A673 (cell line): ENCODE measurements at regions not wholly inside any gene's neighbourhood (a gene's known extent, or its start where the extent isn't known, plus 50 kb on each side); places are given as distances from the start of the nearest gene placed in this dataset.

Experiments used
- BruUV-seq: library from RNA; stranded (reverse); fragments of 400-500 nt; replicated peaks from 2 replicates; lab custom pipeline; 2021; lab: Mats Ljungman, UMichigan
- CTCF ChIA-PET: fragments of 300-600 bp; sonication (Branson Sonifier 250); formaldehyde crosslinking; loops from one replicate; lab custom pipeline; 2022; ENCODE audit warnings: antibody characterized with exemption; lab: Charles Lee
- POLR2A ChIA-PET: fragments of 300-600 bp; sonication (Branson Sonifier 250); formaldehyde crosslinking; loops from one replicate; lab custom pipeline; 2022; ENCODE audit warnings: antibody characterized with exemption; ENCODE audit not compliant: low non-redundant PET; lab: Charles Lee
- DNase-seq: peaks from one replicate; pipeline ENCODE4 v3.0.0-alpha.2; 2015; ENCODE audit warnings: low spot score
- H3K27ac ChIP-seq: fragments of 200-600 bp; sonication (generic); 2 replicates; pipeline ENCODE4 v1.5.1; 2016; ENCODE audit warnings: mixed run types, low read depth, mild to moderate bottlenecking, mixed read lengths, antibody characterized with exemption, low read length; ENCODE audit not compliant: poor library complexity, severe bottlenecking
- H3K27me3 ChIP-seq: fragments of 200-600 bp; sonication (generic); replicated peaks from 2 replicates; pipeline ENCODE4 v1.6.1; 2017; ENCODE audit warnings: mixed run types, low read depth, mild to moderate bottlenecking, mixed read lengths, antibody characterized with exemption, low read length; ENCODE audit not compliant: insufficient read depth, poor library complexity
- H3K36me3 ChIP-seq: fragments of 200-600 bp; sonication (generic); 2 replicates; pipeline ENCODE4 v1.6.1; 2016; ENCODE audit warnings: mixed run types, mild to moderate bottlenecking, mixed read lengths, antibody characterized with exemption, low read length; ENCODE audit not compliant: insufficient read depth, poor library complexity, severe bottlenecking
- H3K4me1 ChIP-seq: fragments of 200-600 bp; sonication (generic); 2 replicates; pipeline ENCODE4 v1.6.1; 2017; ENCODE audit warnings: mixed run types, mild to moderate bottlenecking, mixed read lengths, antibody characterized with exemption, low read length; ENCODE audit not compliant: insufficient read depth, poor library complexity, severe bottlenecking
- H3K4me3 ChIP-seq: fragments of 200-600 bp; sonication (generic); 2 replicates; pipeline ENCODE4 v1.5.1; 2016; ENCODE audit warnings: low read depth, mixed run types, mild to moderate bottlenecking, mixed read lengths, low read length; ENCODE audit not compliant: poor library complexity, severe bottlenecking
- H3K9me3 ChIP-seq: fragments of 200-600 bp; sonication (generic); 2 replicates; pipeline ENCODE4 v1.6.1; 2016; ENCODE audit warnings: mixed run types, low read depth, mild to moderate bottlenecking, mixed read lengths, antibody characterized with exemption, low read length; ENCODE audit not compliant: poor library complexity, severe bottlenecking
- EZH2 ChIP-seq: fragments of 200-600 bp; sonication (generic); IDR thresholded peaks from 2 replicates; pipeline ENCODE4 v1.6.1; 2017; ENCODE audit warnings: borderline replicate concordance, low read depth, mild to moderate bottlenecking, mixed read lengths, antibody characterized with exemption, low read length; ENCODE audit not compliant: poor library complexity, severe bottlenecking
- intact Hi-C: fragments of 100-400 bp; cut with micrococcal nuclease; formaldehyde crosslinking; loops from one replicate; pipeline ENCODE4 v1.10.0; 2022; ENCODE audit not compliant: unreplicated experiment
- TF ChIP-seq, protein P1 (sequence below): fragments of 300-800, 200-600 bp; sonication (generic); conservative IDR thresholded peaks from 2 replicates; pipeline ENCODE4 v1.5.1; 2017; ENCODE audit warnings: low read depth, mild to moderate bottlenecking, antibody characterized with exemption, low read length, moderate library complexity, mixed read lengths

DNA sequence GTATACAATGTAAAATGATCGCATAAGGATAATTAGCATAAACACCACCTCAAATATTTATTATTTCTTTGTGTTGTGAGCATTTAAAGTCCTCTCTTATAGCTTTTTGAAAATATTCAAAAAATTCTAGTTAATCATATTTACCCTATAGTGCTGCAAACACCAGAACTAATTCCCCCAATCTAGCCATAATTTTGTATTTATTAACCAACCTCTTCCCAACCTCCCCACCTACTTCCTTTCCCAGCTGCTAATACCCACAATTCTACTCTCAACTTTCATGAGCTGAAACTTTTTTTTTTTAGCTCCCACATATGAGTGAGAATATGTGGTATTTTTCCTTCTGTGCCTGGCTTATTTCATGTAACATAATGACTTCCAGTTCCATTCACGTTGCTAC, 317.8 kb upstream of the ATP10B start:
- intact Hi-C loops, result no loop called here
- BruUV-seq, result no TSS peak
- H3K27ac ChIP-seq, result no peak overlapping the region
- no peaks in the 10 kb centered on the region for H3K36me3 ChIP-seq
- H3K9me3 ChIP-seq, result no peaks in the 10 kb centered on the region
- H3K27me3 ChIP-seq, result no peaks in the 10 kb centered on the region
- no peak for DNase-seq
- CTCF ChIA-PET, result no interaction called here
- POLR2A ChIA-PET, result no interaction called here
- no peaks in the 10 kb centered on the region for H3K4me1 ChIP-seq
- TF ChIP-seq, protein P1, sequence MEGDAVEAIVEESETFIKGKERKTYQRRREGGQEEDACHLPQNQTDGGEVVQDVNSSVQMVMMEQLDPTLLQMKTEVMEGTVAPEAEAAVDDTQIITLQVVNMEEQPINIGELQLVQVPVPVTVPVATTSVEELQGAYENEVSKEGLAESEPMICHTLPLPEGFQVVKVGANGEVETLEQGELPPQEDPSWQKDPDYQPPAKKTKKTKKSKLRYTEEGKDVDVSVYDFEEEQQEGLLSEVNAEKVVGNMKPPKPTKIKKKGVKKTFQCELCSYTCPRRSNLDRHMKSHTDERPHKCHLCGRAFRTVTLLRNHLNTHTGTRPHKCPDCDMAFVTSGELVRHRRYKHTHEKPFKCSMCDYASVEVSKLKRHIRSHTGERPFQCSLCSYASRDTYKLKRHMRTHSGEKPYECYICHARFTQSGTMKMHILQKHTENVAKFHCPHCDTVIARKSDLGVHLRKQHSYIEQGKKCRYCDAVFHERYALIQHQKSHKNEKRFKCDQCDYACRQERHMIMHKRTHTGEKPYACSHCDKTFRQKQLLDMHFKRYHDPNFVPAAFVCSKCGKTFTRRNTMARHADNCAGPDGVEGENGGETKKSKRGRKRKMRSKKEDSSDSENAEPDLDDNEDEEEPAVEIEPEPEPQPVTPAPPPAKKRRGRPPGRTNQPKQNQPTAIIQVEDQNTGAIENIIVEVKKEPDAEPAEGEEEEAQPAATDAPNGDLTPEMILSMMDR, result no peak
- TF ChIP-seq EZH2, result no peak
- no peak overlapping the region for H3K4me3 ChIP-seq

DNA sequence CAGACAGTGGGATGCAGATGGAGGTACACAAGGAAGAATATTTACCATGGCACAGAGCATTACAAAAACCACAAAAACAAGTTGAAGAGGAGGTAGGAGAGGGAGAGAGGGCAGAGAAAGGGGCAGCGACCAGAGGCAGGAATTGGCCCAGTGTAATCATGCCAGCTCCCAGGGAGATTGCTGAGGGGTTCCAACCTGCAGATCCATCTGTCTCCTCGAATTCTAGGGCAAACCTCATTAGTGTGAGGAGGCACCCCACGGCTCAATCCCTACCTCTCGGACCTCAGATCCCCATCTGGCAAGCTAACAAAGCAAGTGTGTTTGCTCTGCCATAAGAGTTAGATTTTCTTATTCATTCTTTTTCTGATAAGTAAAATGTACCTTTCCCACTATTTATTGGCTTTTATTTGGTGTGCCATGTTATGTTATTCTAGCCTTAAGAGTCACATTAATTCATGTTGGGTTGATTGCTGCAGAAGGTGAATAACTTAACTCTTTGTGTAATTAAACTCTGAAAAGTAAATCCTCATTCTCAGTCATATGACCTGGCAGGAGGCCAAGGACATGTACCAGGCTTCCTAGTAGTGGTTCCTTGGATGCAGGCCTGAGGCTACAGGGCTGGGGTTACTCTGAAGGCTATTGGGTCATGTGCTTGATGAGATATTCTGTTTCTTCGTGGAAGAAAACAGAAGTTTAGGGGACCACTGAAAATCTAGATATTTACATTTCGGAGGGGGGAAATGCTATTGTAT, 315.2 kb upstream of the ATP10B start:
- H3K4me3 ChIP-seq, result no peak overlapping the region
- CTCF ChIA-PET, result no interaction called here
- POLR2A ChIA-PET, result no interaction called here
- intact Hi-C loops, result no loop called here
- no peak overlapping the region for H3K27ac ChIP-seq
- no TSS peak for BruUV-seq
- H3K9me3 ChIP-seq, result no peaks in the 10 kb centered on the region
- no peaks in the 10 kb centered on the region for H3K4me1 ChIP-seq
- H3K36me3 ChIP-seq, result no peaks in the 10 kb centered on the region
- no peak for DNase-seq
- H3K27me3 ChIP-seq, result no peaks in the 10 kb centered on the region
- TF ChIP-seq EZH2, result no peak
- TF ChIP-seq, protein P1, result no peak

GRCh38 chr5:161165998-161166660, 314.1 kb upstream of the ATP10B start:
- H3K4me1 ChIP-seq, result no peaks in the 10 kb centered on the region
- H3K9me3 ChIP-seq, result no peaks in the 10 kb centered on the region
- CTCF ChIA-PET, result no interaction called here
- DNase-seq, result no peak
- BruUV-seq, result no TSS peak
- H3K4me3 ChIP-seq, result no peak overlapping the region
- no peaks in the 10 kb centered on the region for H3K27me3 ChIP-seq
- intact Hi-C loops, result no loop called here
- H3K36me3 ChIP-seq, result no peaks in the 10 kb centered on the region
- TF ChIP-seq, protein P1, result no peak
- no peak for TF ChIP-seq EZH2
- H3K27ac ChIP-seq, result no peak overlapping the region
- POLR2A ChIA-PET, result no interaction called here
